Peyer's patch (tissue), 4 donors: ENCODE measurements at regions not wholly inside any gene's neighbourhood (a gene's known extent, or its start where the extent isn't known, plus 50 kb on each side); places are given as distances from the start of the nearest gene placed in this dataset.

Source experiments
- DNase-seq, 3 donors: peaks; one replicate each; pipeline ENCODE4 v3.0.0-alpha.2; 2017 to 2019
- H3K27ac ChIP-seq, 4 donors: fragments of 200-600 bp; sonication (generic); one replicate each; pipeline ENCODE4 v1.5.1; 2016 to 2019
- H3K27me3 ChIP-seq, 2 donors: fragments of 200-600 bp; sonication (generic); one replicate each; pipeline ENCODE4 v1.5.1; 2019
- H3K36me3 ChIP-seq, 3 donors: fragments of 200-600 bp; sonication (generic); one replicate each; pipeline ENCODE4 v1.5.1; 2016 to 2019
- H3K4me1 ChIP-seq, 4 donors: fragments of 200-600 bp; sonication (generic); one replicate each; pipeline ENCODE4 v1.5.1; 2016 to 2019
- H3K4me3 ChIP-seq, 4 donors: fragments of 200-600 bp; sonication (generic); 1 replicate in 3 of 4; 2 replicates in 1 of 4; pipeline ENCODE4 v1.5.1; 2016 to 2019; ENCODE audit warnings: mild to moderate bottlenecking in 1 of 4
- H3K9me3 ChIP-seq, 4 donors: fragments of 200-600 bp; sonication (generic); one replicate each; pipeline ENCODE4 v1.5.1; 2016 to 2019; ENCODE audit warnings: mild to moderate bottlenecking in 1 of 4
- POLR2A ChIP-seq, 2 donors: fragments of 450-650 bp; IDR thresholded peaks; one replicate each; pipeline ENCODE4 v1.5.1; 2017; ENCODE audit warnings: antibody characterized with exemption in 2 of 2, mild to moderate bottlenecking in 2 of 2, moderate library complexity in 2 of 2
- TF ChIP-seq, protein P1 (sequence below), 6 experiments: fragments of 450-650 bp in 4 of 6; fragments of 200-600 bp in 2 of 6; sonication (generic) in 1 of 6; IDR thresholded peaks; one replicate each; pipeline ENCODE4 v1.5.1; 2017 to 2019; ENCODE audit warnings: antibody characterized with exemption in 6 of 6, mild to moderate bottlenecking in 3 of 6, moderate library complexity in 1 of 6

DNA sequence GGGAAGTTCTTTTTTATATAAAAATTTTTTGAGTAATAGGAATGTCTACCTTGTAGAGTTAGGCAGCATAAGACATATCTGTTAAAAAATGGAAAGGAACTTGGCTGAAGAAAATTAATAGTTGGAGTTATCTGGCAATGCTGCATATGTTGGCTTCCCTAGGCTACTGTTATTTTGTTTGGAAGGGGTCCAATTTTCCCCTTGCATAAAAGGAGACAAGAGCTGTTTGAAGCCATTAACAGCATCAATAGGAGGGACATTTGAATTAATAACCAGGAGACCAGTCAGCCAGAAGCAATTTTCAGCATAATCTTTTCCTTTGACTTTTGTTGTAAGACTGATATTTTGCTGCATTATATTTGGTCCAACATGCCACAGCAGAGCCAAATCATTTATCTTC, 80.9 kb upstream of the TAB2 start:
- TF ChIP-seq, protein P1, sequence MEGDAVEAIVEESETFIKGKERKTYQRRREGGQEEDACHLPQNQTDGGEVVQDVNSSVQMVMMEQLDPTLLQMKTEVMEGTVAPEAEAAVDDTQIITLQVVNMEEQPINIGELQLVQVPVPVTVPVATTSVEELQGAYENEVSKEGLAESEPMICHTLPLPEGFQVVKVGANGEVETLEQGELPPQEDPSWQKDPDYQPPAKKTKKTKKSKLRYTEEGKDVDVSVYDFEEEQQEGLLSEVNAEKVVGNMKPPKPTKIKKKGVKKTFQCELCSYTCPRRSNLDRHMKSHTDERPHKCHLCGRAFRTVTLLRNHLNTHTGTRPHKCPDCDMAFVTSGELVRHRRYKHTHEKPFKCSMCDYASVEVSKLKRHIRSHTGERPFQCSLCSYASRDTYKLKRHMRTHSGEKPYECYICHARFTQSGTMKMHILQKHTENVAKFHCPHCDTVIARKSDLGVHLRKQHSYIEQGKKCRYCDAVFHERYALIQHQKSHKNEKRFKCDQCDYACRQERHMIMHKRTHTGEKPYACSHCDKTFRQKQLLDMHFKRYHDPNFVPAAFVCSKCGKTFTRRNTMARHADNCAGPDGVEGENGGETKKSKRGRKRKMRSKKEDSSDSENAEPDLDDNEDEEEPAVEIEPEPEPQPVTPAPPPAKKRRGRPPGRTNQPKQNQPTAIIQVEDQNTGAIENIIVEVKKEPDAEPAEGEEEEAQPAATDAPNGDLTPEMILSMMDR (IDR thresholded peaks at IDR 0.05) = no peak
- TF ChIP-seq POLR2A (IDR thresholded peaks at IDR 0.05) = no peak
- no peaks in the 10 kb centered on the region for H3K36me3 ChIP-seq
- DNase-seq = no peak
- no peaks in the 10 kb centered on the region for H3K9me3 ChIP-seq
- no peaks in the 10 kb centered on the region for H3K27me3 ChIP-seq
- no peak overlapping the region for H3K27ac ChIP-seq
- peaks cover 0 to 8% (median 0%) of the 10 kb centered on the region in 4 donors for H3K4me1 ChIP-seq
- H3K4me3 ChIP-seq = no peak overlapping the region

DNA sequence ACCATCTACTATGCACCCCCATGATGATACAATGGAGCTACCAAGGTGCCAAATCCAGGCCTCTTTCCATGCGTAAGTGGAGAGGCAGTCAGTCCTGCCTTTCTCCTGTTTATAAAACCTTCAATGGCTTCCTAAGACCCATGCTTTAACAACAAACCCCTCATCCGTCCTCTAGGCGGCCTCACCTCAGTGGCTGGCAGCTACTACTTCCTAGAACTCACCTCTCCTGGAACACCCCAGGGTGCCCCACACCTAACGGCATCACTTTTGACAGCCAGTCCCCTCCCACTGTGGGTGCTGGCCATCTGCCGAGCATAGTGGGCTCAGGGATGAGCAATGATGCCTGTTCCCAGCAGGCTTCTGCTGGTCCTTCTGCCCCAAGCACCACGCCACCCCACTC, 80.0 kb upstream of the TAB2 start:
- peaks cover 0 to 8% (median 0%) of the 10 kb centered on the region in 4 donors for H3K4me1 ChIP-seq
- H3K27ac ChIP-seq = no peak overlapping the region
- no peaks in the 10 kb centered on the region for H3K27me3 ChIP-seq
- DNase-seq = no peak
- H3K36me3 ChIP-seq = no peaks in the 10 kb centered on the region
- no peak overlapping the region for H3K4me3 ChIP-seq
- TF ChIP-seq, protein P1 (IDR thresholded peaks at IDR 0.05) = no peak
- no peak for TF ChIP-seq POLR2A (IDR thresholded peaks at IDR 0.05)
- H3K9me3 ChIP-seq = no peaks in the 10 kb centered on the region

DNA sequence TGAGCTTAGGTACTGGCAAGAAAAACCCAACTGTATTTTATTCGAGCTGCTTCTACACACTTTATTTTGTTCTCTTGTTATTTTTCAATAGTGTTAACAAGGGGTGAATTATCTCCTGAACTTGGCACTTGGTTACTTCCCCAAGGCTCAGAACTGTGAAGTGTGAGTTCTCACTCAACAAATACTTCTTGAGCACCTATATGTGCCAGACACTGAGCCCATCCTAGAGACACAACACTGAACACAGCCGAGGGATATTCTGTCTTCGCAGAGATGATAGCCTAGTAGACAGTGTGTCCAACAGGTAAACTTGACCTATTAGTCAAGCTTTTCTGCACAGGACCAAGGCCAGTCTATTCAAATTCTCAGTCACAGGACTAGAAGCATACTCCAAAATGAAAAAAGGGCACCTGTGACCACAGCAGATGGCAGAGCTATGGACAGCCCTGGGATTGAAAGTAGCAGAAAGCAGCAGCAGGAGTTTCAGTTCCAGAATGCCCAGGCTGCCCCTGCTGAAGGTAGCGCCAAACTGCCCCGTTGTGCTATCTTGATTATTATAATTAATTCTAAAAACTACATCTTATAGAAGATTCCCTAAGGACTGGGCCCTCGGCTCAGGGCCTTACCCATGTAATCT, 77.8 kb upstream of the TAB2 start:
- H3K4me3 ChIP-seq = no peak overlapping the region
- no peaks in the 10 kb centered on the region for H3K27me3 ChIP-seq
- TF ChIP-seq POLR2A (IDR thresholded peaks at IDR 0.05) = no peak
- TF ChIP-seq, protein P1 (IDR thresholded peaks at IDR 0.05) = no peak
- no peak overlapping the region for H3K27ac ChIP-seq
- no peaks in the 10 kb centered on the region for H3K9me3 ChIP-seq
- H3K36me3 ChIP-seq = no peaks in the 10 kb centered on the region
- no peak for DNase-seq
- H3K4me1 ChIP-seq = no peaks in the 10 kb centered on the region

DNA sequence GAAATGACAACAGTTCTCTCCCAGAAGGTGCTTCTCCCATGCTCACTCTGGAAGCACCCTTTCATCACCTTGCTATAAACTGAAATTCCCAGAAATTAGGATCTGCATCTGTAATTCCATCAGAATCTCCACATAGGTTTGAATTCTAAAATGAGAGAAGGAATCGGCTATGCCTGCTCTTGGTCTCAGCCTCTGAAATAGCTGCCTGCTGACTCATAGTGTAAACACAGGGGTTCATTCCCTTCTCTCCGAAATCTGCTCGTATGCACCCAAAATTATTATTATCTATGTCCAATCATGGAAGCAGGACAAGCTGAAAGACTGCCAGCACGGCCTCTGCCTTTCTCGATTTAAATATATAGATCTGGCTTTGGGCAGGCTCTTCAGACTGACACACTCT, 74.6 kb upstream of the TAB2 start:
- H3K4me3 ChIP-seq = no peak overlapping the region
- H3K9me3 ChIP-seq = no peaks in the 10 kb centered on the region
- no peaks in the 10 kb centered on the region for H3K36me3 ChIP-seq
- no peak for DNase-seq
- H3K27me3 ChIP-seq = no peaks in the 10 kb centered on the region
- H3K27ac ChIP-seq = no peak overlapping the region
- H3K4me1 ChIP-seq = no peaks in the 10 kb centered on the region
- TF ChIP-seq, protein P1 (IDR thresholded peaks at IDR 0.05) = no peak
- no peak for TF ChIP-seq POLR2A (IDR thresholded peaks at IDR 0.05)

DNA sequence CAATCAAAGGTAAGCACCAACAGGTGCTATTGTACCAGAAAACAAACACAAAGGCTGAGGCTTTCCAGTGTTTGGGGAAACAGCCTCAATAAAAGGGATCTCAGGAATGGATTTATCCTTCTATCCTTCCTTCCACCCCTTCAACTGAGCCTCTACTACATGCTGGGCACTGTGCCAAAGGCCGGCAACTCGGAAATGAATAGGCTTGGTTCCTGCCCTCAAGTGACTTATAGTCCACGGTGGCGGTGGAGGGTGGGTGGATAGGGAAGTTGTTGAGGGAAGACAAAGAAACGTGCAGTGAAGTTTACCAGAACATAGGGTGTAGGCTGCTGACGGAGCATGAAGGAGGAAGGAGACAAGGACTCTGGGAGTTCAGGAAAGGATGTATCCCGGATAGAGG, 73.4 kb upstream of the TAB2 start:
- H3K27me3 ChIP-seq = no peaks in the 10 kb centered on the region
- DNase-seq = no peak

More for the DNA sequence above, 73.4 kb upstream of the TAB2 start:
- TF ChIP-seq, protein P1 (IDR thresholded peaks at IDR 0.05) = no peak
- TF ChIP-seq POLR2A (IDR thresholded peaks at IDR 0.05) = no peak
- Histone ChIP-seq H3K9me3 (no peaks in the 10 kb centered on the region), H3K27ac (no peak overlapping the region), H3K4me1 (no peaks in the 10 kb centered on the region), H3K36me3 (no peaks in the 10 kb centered on the region), H3K4me3 (no peak overlapping the region)
